Liver (tissue), 8 donors: ENCODE measurements at regions not wholly inside any gene's neighbourhood (a gene's known extent, or its start where the extent isn't known, plus 50 kb on each side); places are given as distances from the start of the nearest gene placed in this dataset.

Source experiments
- DNase-seq: peaks from one replicate; pipeline ENCODE4 v3.0.0-alpha.2; 2017; ENCODE audit warnings: low spot score
- H3K27ac ChIP-seq, 2 donors: one replicate each; pipeline ENCODE4 v1.7.0; 2013; ENCODE audit warnings: inconsistent platforms in 2 of 2, low read length in 2 of 2, control low read depth in 1 of 2, low read depth in 1 of 2, mild to moderate bottlenecking in 1 of 2
- H3K27me3 ChIP-seq, 4 donors: one replicate each; pipeline versions ENCODE4 v1.6.1 to v1.7.0; 2013; ENCODE audit warnings: low read length in 3 of 4, inconsistent platforms in 1 of 4, mild to moderate bottlenecking in 1 of 4, moderate library complexity in 1 of 4; ENCODE audit not compliant: control insufficient read depth in 4 of 4, insufficient read depth in 4 of 4
- H3K36me3 ChIP-seq, 4 donors: one replicate each; pipeline versions ENCODE4 v1.6.1 to v1.7.0; 2013; ENCODE audit warnings: low read length in 3 of 4, mild to moderate bottlenecking in 3 of 4, low read depth in 1 of 4, moderate library complexity in 1 of 4; ENCODE audit not compliant: control insufficient read depth in 4 of 4, insufficient read depth in 3 of 4
- H3K4me1 ChIP-seq, 4 donors: one replicate each; pipeline versions ENCODE4 v1.6.1 to v1.7.0; 2013; ENCODE audit warnings: low read length in 3 of 4, mild to moderate bottlenecking in 3 of 4, moderate library complexity in 1 of 4; ENCODE audit not compliant: control insufficient read depth in 4 of 4, insufficient read depth in 4 of 4
- H3K4me3 ChIP-seq, 3 donors: one replicate each; pipeline versions ENCODE4 v1.6.1 to v1.7.0; 2013; ENCODE audit warnings: low read length in 3 of 3, control low read depth in 1 of 3, low read depth in 1 of 3, mild to moderate bottlenecking in 1 of 3
- H3K9ac ChIP-seq, 2 donors: one replicate each; pipeline ENCODE4 v1.7.0; 2013; ENCODE audit warnings: low read length in 2 of 2, mild to moderate bottlenecking in 2 of 2, moderate library complexity in 2 of 2, control low read depth in 1 of 2, low read depth in 1 of 2
- H3K9me3 ChIP-seq, 4 donors: one replicate each; pipeline versions ENCODE4 v1.6.1 to v1.7.0; 2013; ENCODE audit warnings: low read length in 3 of 4; ENCODE audit not compliant: control insufficient read depth in 4 of 4
- ATF3 ChIP-seq: IDR thresholded peaks from 2 replicates; pipeline ENCODE4 v1.6.1; 2016; ENCODE audit warnings: antibody characterized with exemption
- CTCF ChIP-seq: fragments of 150-350 bp; IDR thresholded peaks from 2 replicates; pipeline ENCODE4 v1.5.1; 2017; ENCODE audit warnings: improper control_type of control experiment, low read depth, low read length; ENCODE audit not compliant: missing input control
- EGR1 ChIP-seq, 2 donors: IDR thresholded peaks; 2 replicates each; pipeline ENCODE4 v1.6.1; 2016 to 2018; ENCODE audit warnings: antibody characterized with exemption in 2 of 2, low read depth in 2 of 2
- FOXA1 ChIP-seq: IDR thresholded peaks from 2 replicates; pipeline ENCODE4 v1.6.1; 2016; ENCODE audit warnings: antibody characterized with exemption
- FOXA2 ChIP-seq: IDR thresholded peaks from 2 replicates; pipeline ENCODE4 v1.6.1; 2016; ENCODE audit warnings: antibody characterized with exemption
- GABPA ChIP-seq, 2 donors: IDR thresholded peaks in 1 of 2; conservative IDR thresholded peaks in 1 of 2; 2 replicates each; pipeline ENCODE4 v1.6.1; 2016; ENCODE audit warnings: antibody characterized with exemption in 2 of 2, mild to moderate bottlenecking in 1 of 2, moderate library complexity in 1 of 2
- HNF4A ChIP-seq, 2 donors: conservative IDR thresholded peaks; 2 replicates each; pipeline ENCODE4 v1.6.1; 2016; ENCODE audit warnings: antibody characterized with exemption in 2 of 2, mild to moderate bottlenecking in 2 of 2
- HNF4G ChIP-seq: IDR thresholded peaks from 2 replicates; pipeline ENCODE4 v1.6.1; 2016; ENCODE audit warnings: antibody characterized with exemption
- JUND ChIP-seq, 2 donors: IDR thresholded peaks; 2 replicates each; pipeline ENCODE4 v1.6.1; 2016; ENCODE audit warnings: antibody characterized with exemption in 2 of 2
- MAX ChIP-seq: IDR thresholded peaks from 2 replicates; pipeline ENCODE4 v1.6.1; 2016; ENCODE audit warnings: antibody characterized with exemption
- NR2F2 ChIP-seq: IDR thresholded peaks from 2 replicates; pipeline ENCODE4 v1.6.1; 2016; ENCODE audit warnings: antibody characterized with exemption
- RAD21 ChIP-seq, 2 donors: IDR thresholded peaks; 2 replicates each; pipeline ENCODE4 v1.6.1; 2016; ENCODE audit warnings: antibody characterized with exemption in 2 of 2, mild to moderate bottlenecking in 2 of 2
- REST ChIP-seq: IDR thresholded peaks from 2 replicates; pipeline ENCODE4 v1.6.1; 2016; ENCODE audit warnings: antibody characterized with exemption, mild to moderate bottlenecking
- RXRA ChIP-seq, 2 donors: IDR thresholded peaks; 2 replicates each; pipeline ENCODE4 v1.6.1; 2017 to 2018; ENCODE audit warnings: antibody characterized with exemption in 2 of 2, mild to moderate bottlenecking in 1 of 2
- SP1 ChIP-seq: IDR thresholded peaks from 2 replicates; pipeline ENCODE4 v1.6.1; 2018; ENCODE audit warnings: antibody characterized with exemption, mild to moderate bottlenecking
- TAF1 ChIP-seq: conservative IDR thresholded peaks from 2 replicates; pipeline ENCODE4 v1.6.1; 2016; ENCODE audit warnings: antibody characterized with exemption, mild to moderate bottlenecking
- YY1 ChIP-seq: IDR thresholded peaks from 2 replicates; pipeline ENCODE4 v1.6.1; 2016; ENCODE audit warnings: antibody characterized with exemption, mild to moderate bottlenecking
- WGBS: extraction: QIAGEN DNeasy Blood & Tissue Kit; methylation state at CpG from one replicate; pipeline ENCODE4 v1.1.7; 2013; 5-methylcytosine and 5-hydroxymethylcytosine counted together
- donor health status: healthy.
- donor health status: healthy.
- donor health status: healthy.
- donor health status: healthy.
- donor health status: healthy.

- TF ChIP-seq RAD21 (IDR thresholded peaks at IDR 0.05) (no peak), EGR1 (IDR thresholded peaks at IDR 0.05; ENCODE audit: low read depth in 2 of 2) (no peak), REST (no peak)
Measured at GRCh38 chr17:56020369-56020768, 132.9 kb upstream of the ANKFN1 start (continued).

GRCh38 chr17:56021681-56022190 is 131.5 kb upstream of the ANKFN1 start:
- TF ChIP-seq JUND (IDR thresholded peaks at IDR 0.05) (no peak), MAX (no peak), SP1 (no peak), FOXA1 (no peak), GABPA (IDR thresholded peaks at IDR 0.05 in 1 of 2, conservative IDR thresholded peaks at IDR 0.05 in 1 of 2) (no peak), RXRA (IDR thresholded peaks at IDR 0.05) (no peak), CTCF (no peak), TAF1 (no peak), EGR1 (IDR thresholded peaks at IDR 0.05; ENCODE audit: low read depth in 2 of 2) (no peak), FOXA2 (no peak), HNF4G (no peak), RAD21 (IDR thresholded peaks at IDR 0.05) (no peak)
- no peaks in the 10 kb centered on the region for H3K36me3 ChIP-seq
- H3K27me3 ChIP-seq, result peaks cover 0 to 8% (median 0%) of the 10 kb centered on the region in 4 donors
- peaks cover 0 to 2% (median under 1%) of the 10 kb centered on the region in 4 donors for H3K4me1 ChIP-seq
- 93% methylated on average over 6 of the region's 6 CpGs for WGBS
- no peak overlapping the region for H3K4me3 ChIP-seq
- no peak overlapping the region for H3K9ac ChIP-seq
- no peak for DNase-seq
- no peak overlapping the region for H3K27ac ChIP-seq
- no peaks in the 10 kb centered on the region for H3K9me3 ChIP-seq

- WGBS, result 79% methylated on average over 2 of the region's 2 CpGs
- Histone ChIP-seq H3K9me3 (no peaks in the 10 kb centered on the region), H3K4me1 (peaks cover 0 to 12% (median 7%) of the 10 kb centered on the region in 4 donors), H3K27me3 (no peaks in the 10 kb centered on the region), H3K4me3 (no peak overlapping the region), H3K36me3 (no peaks in the 10 kb centered on the region), H3K9ac (no peak overlapping the region), H3K27ac (no peak overlapping the region)
- no peak for DNase-seq
- no peak for TF ChIP-seq CTCF
- TF ChIP-seq ATF3, result no peak
- no peak for TF ChIP-seq GABPA (IDR thresholded peaks at IDR 0.05 in 1 of 2, conservative IDR thresholded peaks at IDR 0.05 in 1 of 2)
- no peak for TF ChIP-seq SP1
- TF ChIP-seq YY1, result no peak
- no peak for TF ChIP-seq NR2F2
- TF ChIP-seq HNF4A (conservative IDR thresholded peaks at IDR 0.05), result no peak
Measured at GRCh38 chr17:56023851-56024250, 129.4 kb upstream of the ANKFN1 start.
